ENCODE measurements at regions not wholly inside any gene's neighbourhood (a gene's known extent, or its start where the extent isn't known, plus 50 kb on each side); places are given as distances from the start of the nearest gene placed in this dataset.

- no peak overlapping the region for H3K27ac ChIP-seq (ENCODE audit: extremely low read length, insufficient read depth, low read length)
- peaks cover 66% of the 10 kb centered on the region for H3K9me3 ChIP-seq (ENCODE audit: low read length)
- no peak for TF ChIP-seq ZNF605 (CRISPR knock-in tag; IDR thresholded peaks at IDR 0.05)
- no peak for TF ChIP-seq ZSCAN29 (CRISPR knock-in tag; conservative IDR thresholded peaks at IDR 0.05)
- TF ChIP-seq, protein P1, sequence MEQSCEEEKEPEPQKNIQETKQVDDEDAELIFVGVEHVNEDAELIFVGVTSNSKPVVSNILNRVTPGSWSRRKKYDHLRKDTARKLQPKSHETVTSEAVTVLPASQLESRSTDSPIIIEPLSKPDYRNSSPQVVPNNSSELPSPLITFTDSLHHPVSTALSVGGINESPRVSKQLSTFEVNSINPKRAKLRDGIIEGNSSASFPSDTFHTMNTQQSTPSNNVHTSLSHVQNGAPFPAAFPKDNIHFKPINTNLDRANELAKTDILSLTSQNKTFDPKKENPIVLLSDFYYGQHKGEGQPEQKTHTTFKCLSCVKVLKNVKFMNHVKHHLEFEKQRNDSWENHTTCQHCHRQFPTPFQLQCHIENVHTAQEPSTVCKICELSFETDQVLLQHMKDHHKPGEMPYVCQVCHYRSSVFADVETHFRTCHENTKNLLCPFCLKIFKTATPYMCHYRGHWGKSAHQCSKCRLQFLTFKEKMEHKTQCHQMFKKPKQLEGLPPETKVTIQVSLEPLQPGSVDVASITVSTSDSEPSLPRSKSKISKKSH (CRISPR knock-in tag; IDR thresholded peaks at IDR 0.05; ENCODE audit: borderline replicate concordance): no peak
- no peak for TF ChIP-seq ZNF331 (CRISPR knock-in tag; IDR thresholded peaks at IDR 0.05)
- TF ChIP-seq ETV6 (CRISPR knock-in tag; conservative IDR thresholded peaks at IDR 0.05): no peak
- TF ChIP-seq LCORL (IDR thresholded peaks at IDR 0.05): no peak
- TF ChIP-seq LCORL (CRISPR knock-in tag; IDR thresholded peaks at IDR 0.05): no peak
- TF ChIP-seq NFKB2 (CRISPR knock-in tag; IDR thresholded peaks at IDR 0.05; ENCODE audit: borderline replicate concordance): no peak
- TF ChIP-seq KLF9 (CRISPR knock-in tag; IDR thresholded peaks at IDR 0.05; ENCODE audit: low read depth): no peak
- TF ChIP-seq, protein P2, sequence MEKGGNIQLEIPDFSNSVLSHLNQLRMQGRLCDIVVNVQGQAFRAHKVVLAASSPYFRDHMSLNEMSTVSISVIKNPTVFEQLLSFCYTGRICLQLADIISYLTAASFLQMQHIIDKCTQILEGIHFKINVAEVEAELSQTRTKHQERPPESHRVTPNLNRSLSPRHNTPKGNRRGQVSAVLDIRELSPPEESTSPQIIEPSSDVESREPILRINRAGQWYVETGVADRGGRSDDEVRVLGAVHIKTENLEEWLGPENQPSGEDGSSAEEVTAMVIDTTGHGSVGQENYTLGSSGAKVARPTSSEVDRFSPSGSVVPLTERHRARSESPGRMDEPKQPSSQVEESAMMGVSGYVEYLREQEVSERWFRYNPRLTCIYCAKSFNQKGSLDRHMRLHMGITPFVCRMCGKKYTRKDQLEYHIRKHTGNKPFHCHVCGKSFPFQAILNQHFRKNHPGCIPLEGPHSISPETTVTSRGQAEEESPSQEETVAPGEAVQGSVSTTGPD (CRISPR knock-in tag; IDR thresholded peaks at IDR 0.05): no peak
- no peak overlapping the region for H3K4me2 ChIP-seq (ENCODE audit: low read depth, low read length)
- no TSS peak for BruUV-seq (replicated peaks)
- FAIRE-seq (no peak), ATAC-seq (no peak), DNase-seq (ENCODE audit: low spot score) (no peak)
- no peaks in the 10 kb centered on the region for H4K20me1 ChIP-seq (ENCODE audit: insufficient read depth, low read length)
- WGBS (ENCODE audit: low lambda C conversion rate): 0% methylated on average over 1 of the region's 1 CpG
- intact Hi-C loops (cut with micrococcal nuclease; ENCODE audit: unreplicated experiment) (no loop called here), in situ Hi-C loops (cut with HindIII; ENCODE audit: extremely low pct_ligation_motif_present, low pct_unique_long_range_greater_than_20kb) (no loop called here)
- no peak overlapping the region for H3K9ac ChIP-seq (ENCODE audit: insufficient read depth, low read depth, low read length)
- POLR2A ChIA-PET: no interaction called here
- no peaks in the 10 kb centered on the region for H3K79me2 ChIP-seq (ENCODE audit: insufficient read depth, low read length)
- H3K4me1 ChIP-seq (ENCODE audit: insufficient read depth, low read length): no peaks in the 10 kb centered on the region
- no peak overlapping the region for H3K4me3 ChIP-seq (replicated peaks in 1 of 3; ENCODE audit: insufficient read depth in 1 of 3, low read depth in 2 of 3, low read length in 3 of 3)
- CTCF ChIA-PET (ENCODE audit: low intra/inter-chr PET ratio, low total read pairs): no interaction called here
- H3K27me3 ChIP-seq (ENCODE audit: control insufficient read depth in 1 of 2, insufficient read depth in 2 of 2, low read length in 2 of 2): no peaks in the 10 kb centered on the region
- no peaks in the 10 kb centered on the region for H3K36me3 ChIP-seq (replicated peaks in 1 of 2; ENCODE audit: control insufficient read depth in 1 of 2, insufficient read depth in 2 of 2, low read length in 2 of 2)
- no peak overlapping the region for H2AFZ ChIP-seq (ENCODE audit: low read length)
Measured at GRCh38 chr14:98197933-98198332, 1074.1 kb downstream of the BCL11B start.

Measured in HepG2 (cell line).